Loucy (cell line): ENCODE measurements at regions not wholly inside any gene's neighbourhood (a gene's known extent, or its start where the extent isn't known, plus 50 kb on each side); places are given as distances from the start of the nearest gene placed in this dataset.
"Not testable (repeated sequence)": the region's sequence is repeated elsewhere in the genome, so short reads cannot be mapped to it uniquely, and the experiment has no call there.

Source experiments
- EZH2phosphoT487 ChIP-seq: fragments of 200-600 bp; IDR thresholded peaks from 2 replicates; pipeline ENCODE4 v1.6.1; 2018; ENCODE audit warnings: antibody characterized with exemption, mild to moderate bottlenecking, moderate library complexity, borderline replicate concordance
- TF ChIP-seq, protein P1 (sequence below): fragments of 200-600 bp; sonication (generic); conservative IDR thresholded peaks from 2 replicates; pipeline ENCODE4 v1.5.1; 2014; ENCODE audit warnings: mild to moderate bottlenecking, antibody characterized with exemption, low read length

DNA sequence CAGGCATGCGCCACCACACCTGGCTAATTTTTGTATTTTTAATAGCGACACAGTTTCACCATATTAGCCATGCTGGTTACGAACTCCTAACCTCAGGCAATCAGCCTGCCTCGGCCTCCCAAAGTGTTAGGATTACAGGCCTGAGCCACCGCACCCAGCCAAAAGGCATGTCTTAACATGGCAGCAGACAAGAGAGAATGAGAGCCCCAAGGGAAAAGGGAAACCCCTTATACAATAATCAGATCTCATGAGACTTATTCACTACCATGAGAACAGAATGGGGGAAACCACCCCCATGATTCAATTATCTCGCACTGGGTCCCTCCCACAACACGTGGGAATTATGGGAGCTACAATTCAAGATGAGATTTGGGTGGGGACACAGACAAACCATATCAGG is 65.9 kb upstream of the ELK3 start:
- TF ChIP-seq, protein P1, sequence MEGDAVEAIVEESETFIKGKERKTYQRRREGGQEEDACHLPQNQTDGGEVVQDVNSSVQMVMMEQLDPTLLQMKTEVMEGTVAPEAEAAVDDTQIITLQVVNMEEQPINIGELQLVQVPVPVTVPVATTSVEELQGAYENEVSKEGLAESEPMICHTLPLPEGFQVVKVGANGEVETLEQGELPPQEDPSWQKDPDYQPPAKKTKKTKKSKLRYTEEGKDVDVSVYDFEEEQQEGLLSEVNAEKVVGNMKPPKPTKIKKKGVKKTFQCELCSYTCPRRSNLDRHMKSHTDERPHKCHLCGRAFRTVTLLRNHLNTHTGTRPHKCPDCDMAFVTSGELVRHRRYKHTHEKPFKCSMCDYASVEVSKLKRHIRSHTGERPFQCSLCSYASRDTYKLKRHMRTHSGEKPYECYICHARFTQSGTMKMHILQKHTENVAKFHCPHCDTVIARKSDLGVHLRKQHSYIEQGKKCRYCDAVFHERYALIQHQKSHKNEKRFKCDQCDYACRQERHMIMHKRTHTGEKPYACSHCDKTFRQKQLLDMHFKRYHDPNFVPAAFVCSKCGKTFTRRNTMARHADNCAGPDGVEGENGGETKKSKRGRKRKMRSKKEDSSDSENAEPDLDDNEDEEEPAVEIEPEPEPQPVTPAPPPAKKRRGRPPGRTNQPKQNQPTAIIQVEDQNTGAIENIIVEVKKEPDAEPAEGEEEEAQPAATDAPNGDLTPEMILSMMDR, result not testable (repeated sequence)
- not testable (repeated sequence) for TF ChIP-seq EZH2phosphoT487
